HCT116 (cell line): ENCODE measurements at regions not wholly inside any gene's neighbourhood (a gene's known extent, or its start where the extent isn't known, plus 50 kb on each side); places are given as distances from the start of the nearest gene placed in this dataset.

Source experiments
- ATAC-seq: fragments of 200-7000 bp; cut with Tn5 transposase; 2 replicates; pipeline ENCODE4 v1.9.1; 2020; ENCODE audit warnings: mild to moderate bottlenecking, moderate library complexity
- BruUV-seq: library from RNA; stranded (reverse); fragments of 400-500 nt; replicated peaks from 2 replicates; lab custom pipeline; 2021; lab: Mats Ljungman, UMichigan
- CTCF ChIA-PET: fragments of 300-600 bp; sonication (Branson Sonifier 250); formaldehyde crosslinking; loops from one replicate; lab custom pipeline; 2021; ENCODE audit warnings: antibody characterized with exemption; lab: Charles Lee
- POLR2A ChIA-PET: fragments of 300-600, 350-600 bp; sonication (Branson Sonifier 250); formaldehyde crosslinking; loops from one replicate; lab custom pipeline; 2021; ENCODE audit warnings: antibody characterized with exemption; lab: Charles Lee
- RAD21 ChIA-PET, 2 experiments: fragments of 300-600 bp; sonication (Branson Sonifier 250); formaldehyde crosslinking; loops; one replicate each; lab custom pipeline; 2023; ENCODE audit warnings: low total read pairs in 2 of 2; ENCODE audit not compliant: uncharacterized antibody in 2 of 2, unreplicated experiment in 2 of 2, low non-redundant PET in 1 of 2; lab: Charles Lee
- DNase-seq: peaks from one replicate; pipeline ENCODE4 v3.0.0-alpha.2; 2010; ENCODE audit warnings: low read depth, low spot score
- H2AFZ ChIP-seq: fragments of 200-600 bp; shearing (Covaris generic), sonication (generic); 2 replicates; pipeline ENCODE4 v1.6.1; 2017; ENCODE audit warnings: low read depth, mixed run types, mixed read lengths, antibody characterized with exemption, low read length; ENCODE audit not compliant: poor library complexity, severe bottlenecking
- H3K27ac ChIP-seq: 2 replicates; pipeline ENCODE4 v1.5.1; 2012; ENCODE audit warnings: low read depth, low read length
- H3K27me3 ChIP-seq: fragments of 200-600 bp; sonication (generic); 2 replicates; pipeline ENCODE4 v1.6.1; 2016; ENCODE audit warnings: mixed run types, low read length, mixed read lengths; ENCODE audit not compliant: insufficient read depth
- H3K36me3 ChIP-seq, 2 experiments: fragments of 200-500 bp in 1 of 2; fragments of 200-600 bp in 1 of 2; sonication (Bioruptor generic) in 1 of 2; sonication (generic) in 1 of 2; 2 replicates each; pipeline versions ENCODE4 v1.5.1 to v1.6.1; 2014 to 2016; ENCODE audit warnings: low read length in 2 of 2, inconsistent platforms in 1 of 2, mixed read lengths in 1 of 2, mixed run types in 1 of 2; ENCODE audit not compliant: insufficient read depth in 2 of 2, control insufficient read depth in 1 of 2
- H3K4me1 ChIP-seq, 2 experiments: fragments of 200-600 bp in 1 of 2; sonication (generic) in 1 of 2; 2 replicates each; pipeline versions ENCODE4 v1.5.1 to v1.6.1; 2012 to 2017; ENCODE audit warnings: low read length in 2 of 2, inconsistent platforms in 1 of 2, mild to moderate bottlenecking in 1 of 2, mixed read lengths in 1 of 2, mixed run types in 1 of 2, moderate library complexity in 1 of 2; ENCODE audit not compliant: insufficient read depth in 2 of 2, control insufficient read depth in 1 of 2
- H3K4me2 ChIP-seq: fragments of 200-600 bp; sonication (generic); 2 replicates; pipeline ENCODE4 v1.6.1; 2017; ENCODE audit warnings: mixed run types, low read length, mixed read lengths
- H3K4me3 ChIP-seq, 2 experiments: fragments of 200-600 bp in 1 of 2; sonication (generic) in 1 of 2; replicated peaks in 1 of 2; 2 replicates each; pipeline ENCODE4 v1.5.1; 2011 to 2016; ENCODE audit warnings: low read length in 2 of 2, control low read depth in 1 of 2, low read depth in 1 of 2, mild to moderate bottlenecking in 1 of 2, mixed read lengths in 1 of 2, mixed run types in 1 of 2
- H3K79me2 ChIP-seq: fragments of 200-600 bp; sonication (generic); 2 replicates; pipeline ENCODE4 v1.6.1; 2017; ENCODE audit warnings: mild to moderate bottlenecking, mixed run types, low read length, moderate library complexity, mixed read lengths; ENCODE audit not compliant: insufficient read depth
- H3K9ac ChIP-seq: fragments of 200-600 bp; sonication (generic); 2 replicates; pipeline ENCODE4 v1.6.1; 2016; ENCODE audit warnings: low read length, mixed read lengths
- H3K9me2 ChIP-seq: fragments of 200-600 bp; sonication (generic), shearing (Covaris generic); 2 replicates; pipeline ENCODE4 v1.6.1; 2017; ENCODE audit warnings: mixed run types, mild to moderate bottlenecking, moderate library complexity; ENCODE audit not compliant: insufficient read depth
- H3K9me3 ChIP-seq, 2 experiments: fragments of 200-500 bp in 1 of 2; fragments of 200-600 bp in 1 of 2; sonication (Bioruptor generic) in 1 of 2; sonication (generic) in 1 of 2; 2 replicates each; pipeline ENCODE4 v1.6.1; 2014 to 2017; ENCODE audit warnings: low read length in 2 of 2, mixed read lengths in 2 of 2, inconsistent platforms in 1 of 2, low read depth in 1 of 2, mild to moderate bottlenecking in 1 of 2, mixed run types in 1 of 2, moderate library complexity in 1 of 2; ENCODE audit not compliant: control insufficient read depth in 1 of 2, insufficient read depth in 1 of 2
- H4K20me1 ChIP-seq: fragments of 200-600 bp; sonication (generic), shearing (Covaris generic); 2 replicates; pipeline ENCODE4 v1.6.1; 2017; ENCODE audit warnings: mixed run types, mild to moderate bottlenecking, moderate library complexity; ENCODE audit not compliant: insufficient read depth
- CBX3 ChIP-seq: IDR thresholded peaks from 2 replicates; pipeline ENCODE4 v1.6.1; 2012; ENCODE audit warnings: low read depth
- CEBPB ChIP-seq: IDR thresholded peaks from 2 replicates; pipeline ENCODE4 v1.6.1; 2012; ENCODE audit warnings: low read depth
- ELF1 ChIP-seq: IDR thresholded peaks from 2 replicates; pipeline ENCODE4 v1.6.1; 2012; ENCODE audit warnings: low read depth, borderline replicate concordance
- FOSL1 ChIP-seq: IDR thresholded peaks from 2 replicates; pipeline ENCODE4 v1.6.1; 2012; ENCODE audit warnings: low read depth
- JUND ChIP-seq: IDR thresholded peaks from 2 replicates; pipeline ENCODE4 v1.6.1; 2012
- POLR2A ChIP-seq: IDR thresholded peaks from 2 replicates; pipeline ENCODE4 v1.7.0; 2011; ENCODE audit warnings: borderline replicate concordance; ENCODE audit not compliant: insufficient read depth, insufficient read length; ENCODE audit errors: extremely low read depth
- REST ChIP-seq: IDR thresholded peaks from 2 replicates; pipeline ENCODE4 v1.6.1; 2012; ENCODE audit warnings: low read depth
- SIN3A ChIP-seq: IDR thresholded peaks from 2 replicates; pipeline ENCODE4 v1.6.1; 2012; ENCODE audit warnings: low read depth
- SP1 ChIP-seq: IDR thresholded peaks from 2 replicates; pipeline ENCODE4 v1.6.1; 2012; ENCODE audit warnings: low read depth
- SRF ChIP-seq: IDR thresholded peaks from 2 replicates; pipeline ENCODE4 v1.6.1; 2012; ENCODE audit warnings: low read depth
- TCF7L2 ChIP-seq: IDR thresholded peaks from 2 replicates; pipeline ENCODE4 v1.7.0; 2011; ENCODE audit warnings: borderline replicate concordance, inconsistent platforms; ENCODE audit not compliant: insufficient read depth, insufficient read length; ENCODE audit errors: extremely low read depth
- YY1 ChIP-seq: IDR thresholded peaks from 2 replicates; pipeline ENCODE4 v1.6.1; 2011; ENCODE audit warnings: low read length, low read depth, moderate library complexity, mild to moderate bottlenecking; ENCODE audit not compliant: insufficient replicate concordance; ENCODE audit errors: extremely low read depth
- ZBTB33 ChIP-seq: IDR thresholded peaks from 2 replicates; pipeline ENCODE4 v1.6.1; 2011; ENCODE audit warnings: mild to moderate bottlenecking, low read length, moderate library complexity; ENCODE audit not compliant: insufficient replicate concordance; ENCODE audit errors: extremely low read depth
- ZFX ChIP-seq: fragments of 450-650 bp; IDR thresholded peaks from 2 replicates; pipeline ENCODE4 v1.6.1; 2017
- ZNF274 ChIP-seq: fragments of 200-500 bp; sonication (Bioruptor generic); IDR thresholded peaks from 2 replicates; pipeline ENCODE4 v1.6.1; 2014; ENCODE audit warnings: mild to moderate bottlenecking, low read depth, low read length, inconsistent platforms
- intact Hi-C: fragments of 100-400 bp; cut with micrococcal nuclease; formaldehyde crosslinking; loops from 2 replicates; pipeline ENCODE4 v1.10.0; 2022
- TF ChIP-seq, protein P1 (sequence below): IDR thresholded peaks from 2 replicates; pipeline ENCODE4 v1.6.1; 2012
- TF ChIP-seq, protein P2 (sequence below), 3 experiments: fragments of 200-600 bp in 1 of 3; sonication (generic) in 1 of 3; IDR thresholded peaks in 2 of 3; conservative IDR thresholded peaks in 1 of 3; 2 replicates each; pipeline ENCODE4 v1.5.1; 2012 to 2017; ENCODE audit warnings: low read depth in 2 of 3, low read length in 2 of 3, antibody characterized with exemption in 1 of 3, borderline replicate concordance in 1 of 3, control low read depth in 1 of 3, mild to moderate bottlenecking in 1 of 3, mixed read lengths in 1 of 3, mixed run types in 1 of 3, moderate library complexity in 1 of 3; ENCODE audit not compliant: insufficient read depth in 1 of 3

GRCh38 chr6:6968731-6969552, 138.8 kb upstream of the RREB1 start (continued):
- TF ChIP-seq ZFX (no peak), SRF (no peak), POLR2A (no peak), CBX3 (no peak), YY1 (no peak), SIN3A (no peak)
- TF ChIP-seq, protein P1, sequence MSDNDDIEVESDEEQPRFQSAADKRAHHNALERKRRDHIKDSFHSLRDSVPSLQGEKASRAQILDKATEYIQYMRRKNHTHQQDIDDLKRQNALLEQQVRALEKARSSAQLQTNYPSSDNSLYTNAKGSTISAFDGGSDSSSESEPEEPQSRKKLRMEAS: no peak

DNA sequence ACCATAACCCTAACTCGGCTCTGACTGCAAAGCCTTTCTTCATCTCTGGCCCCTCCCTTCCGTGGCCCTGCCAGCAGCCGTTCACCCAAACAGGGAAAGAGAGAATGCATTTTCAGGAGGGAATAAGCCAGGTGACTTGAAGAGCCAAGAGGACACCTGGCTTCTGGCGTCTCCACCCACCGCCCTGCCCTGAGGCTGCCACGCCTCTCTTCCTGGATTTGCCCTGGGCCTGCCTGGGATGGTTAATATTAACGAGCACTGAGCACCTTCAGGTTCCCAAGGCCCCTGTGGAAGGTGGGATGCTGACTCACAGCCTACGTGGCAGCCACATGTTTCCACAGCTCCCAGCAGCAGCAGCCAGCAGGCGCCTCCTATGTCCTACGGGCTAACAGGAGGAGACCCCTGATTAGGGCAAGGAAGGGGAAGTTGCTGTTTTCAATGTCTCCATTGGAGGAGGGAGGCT, 138.0 kb upstream of the RREB1 start:
- ChIA-PET POLR2A (interaction anchor here (0.9 kb wide), 1 partner anchor 11 kb away, joined by 3 read pairs; no protein-coding TSS in a partner anchor), CTCF (no interaction called here), RAD21 (no interaction called here)
- Histone ChIP-seq H4K20me1 (no peaks in the 10 kb centered on the region), H3K9me3 (no peaks in the 10 kb centered on the region), H2AFZ (peak overlapping the region; percentile 73), H3K36me3 (no peaks in the 10 kb centered on the region), H3K4me3 (no peak overlapping the region), H3K27me3 (no peaks in the 10 kb centered on the region), H3K27ac (no peak overlapping the region), H3K4me2 (peak overlapping the region; percentile 63), H3K79me2 (no peaks in the 10 kb centered on the region), H3K9ac (peak overlapping the region; percentile 35), H3K9me2 (no peaks in the 10 kb centered on the region), H3K4me1 (peaks cover 7 to 31% of the 10 kb centered on the region in 2 experiments; a peak in 3 of 4 replicates)
- peak; percentile 94 for ATAC-seq
- intact Hi-C loops: no loop called here
- BruUV-seq: no TSS peak
- DNase-seq: peak; percentile 84
- peak; percentile 78 for TF ChIP-seq FOSL1
- TF ChIP-seq, protein P2, sequence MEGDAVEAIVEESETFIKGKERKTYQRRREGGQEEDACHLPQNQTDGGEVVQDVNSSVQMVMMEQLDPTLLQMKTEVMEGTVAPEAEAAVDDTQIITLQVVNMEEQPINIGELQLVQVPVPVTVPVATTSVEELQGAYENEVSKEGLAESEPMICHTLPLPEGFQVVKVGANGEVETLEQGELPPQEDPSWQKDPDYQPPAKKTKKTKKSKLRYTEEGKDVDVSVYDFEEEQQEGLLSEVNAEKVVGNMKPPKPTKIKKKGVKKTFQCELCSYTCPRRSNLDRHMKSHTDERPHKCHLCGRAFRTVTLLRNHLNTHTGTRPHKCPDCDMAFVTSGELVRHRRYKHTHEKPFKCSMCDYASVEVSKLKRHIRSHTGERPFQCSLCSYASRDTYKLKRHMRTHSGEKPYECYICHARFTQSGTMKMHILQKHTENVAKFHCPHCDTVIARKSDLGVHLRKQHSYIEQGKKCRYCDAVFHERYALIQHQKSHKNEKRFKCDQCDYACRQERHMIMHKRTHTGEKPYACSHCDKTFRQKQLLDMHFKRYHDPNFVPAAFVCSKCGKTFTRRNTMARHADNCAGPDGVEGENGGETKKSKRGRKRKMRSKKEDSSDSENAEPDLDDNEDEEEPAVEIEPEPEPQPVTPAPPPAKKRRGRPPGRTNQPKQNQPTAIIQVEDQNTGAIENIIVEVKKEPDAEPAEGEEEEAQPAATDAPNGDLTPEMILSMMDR (IDR thresholded peaks at IDR 0.05 in 2 of 3, conservative IDR thresholded peaks at IDR 0.05 in 1 of 3; ENCODE audit: borderline replicate concordance in 1 of 3, insufficient read depth in 1 of 3, low read depth in 2 of 3, low read length in 2 of 3): no peak
- peak; percentile 65 for TF ChIP-seq ZBTB33
- no peak for TF ChIP-seq REST
- peak; percentile 86 for TF ChIP-seq SP1
- no peak for TF ChIP-seq ELF1
- TF ChIP-seq CEBPB: no peak
- TF ChIP-seq JUND: peak; percentile 68
- TF ChIP-seq TCF7L2: no peak
- no peak for TF ChIP-seq SIN3A
- TF ChIP-seq ZFX: no peak
- TF ChIP-seq, protein P1: peak; percentile 97
- TF ChIP-seq ZNF274: no peak
